Vagina (tissue), 2 donors: ENCODE measurements at regions not wholly inside any gene's neighbourhood (a gene's known extent, or its start where the extent isn't known, plus 50 kb on each side); places are given as distances from the start of the nearest gene placed in this dataset.

ENCODE experiments used
- DNase-seq, 2 donors: peaks; one replicate each; pipeline ENCODE4 v3.0.0-alpha.2; 2017; ENCODE audit errors: extremely low spot score in 2 of 2
- H3K27ac ChIP-seq: fragments of 200-600 bp; sonication (generic); one replicate; pipeline ENCODE4 v1.5.1; 2019
- H3K27me3 ChIP-seq: fragments of 200-600 bp; sonication (generic); one replicate; pipeline ENCODE4 v1.5.1; 2019
- H3K36me3 ChIP-seq, 2 donors: fragments of 200-600 bp; sonication (generic); one replicate each; pipeline ENCODE4 v1.5.1; 2017 to 2019
- H3K4me1 ChIP-seq: fragments of 200-600 bp; sonication (generic); one replicate; pipeline ENCODE4 v1.5.1; 2019
- H3K4me3 ChIP-seq, 2 donors: fragments of 200-600 bp; sonication (generic); 1 replicate in 1 of 2; 2 replicates in 1 of 2; pipeline ENCODE4 v1.5.1; 2016 to 2019
- H3K9me3 ChIP-seq: fragments of 200-600 bp; sonication (generic); one replicate; pipeline ENCODE4 v1.5.1; 2019
- CTCF ChIP-seq, 3 experiments: fragments of 450-650 bp in 2 of 3; fragments of 200-600 bp in 1 of 3; sonication (generic) in 1 of 3; IDR thresholded peaks; one replicate each; pipeline ENCODE4 v1.5.1; 2017 to 2019; ENCODE audit warnings: antibody characterized with exemption in 3 of 3, mild to moderate bottlenecking in 2 of 3, moderate library complexity in 2 of 3
- POLR2A ChIP-seq, 2 donors: fragments of 450-650 bp; IDR thresholded peaks; one replicate each; pipeline ENCODE4 v1.6.1; 2017; ENCODE audit warnings: antibody characterized with exemption in 2 of 2, mild to moderate bottlenecking in 2 of 2, moderate library complexity in 2 of 2
- POLR2AphosphoS5 ChIP-seq, 2 donors: sonication (generic); formaldehyde crosslinking; IDR thresholded peaks; one replicate each; pipeline ENCODE4 v1.9.0; 2017; ENCODE audit warnings: antibody characterized with exemption in 2 of 2, mild to moderate bottlenecking in 2 of 2, low read depth in 1 of 2; ENCODE audit not compliant: insufficient read depth in 1 of 2
- intact Hi-C: fragments of 100-400 bp; cut with DNase I; formaldehyde crosslinking; loops from one replicate; pipeline ENCODE4 v1.15.1; 2023

- TF ChIP-seq POLR2AphosphoS5 (IDR thresholded peaks at IDR 0.05; ENCODE audit: insufficient read depth in 1 of 2, low read depth in 1 of 2) (no peak), POLR2A (IDR thresholded peaks at IDR 0.05) (no peak), CTCF (IDR thresholded peaks at IDR 0.05) (no peak)
- no peaks in the 10 kb centered on the region for H3K36me3 ChIP-seq
- H3K9me3 ChIP-seq = no peaks in the 10 kb centered on the region
- H3K4me3 ChIP-seq = no peak overlapping the region
- no peak overlapping the region for H3K27ac ChIP-seq
- intact Hi-C loops = no loop called here
- no peaks in the 10 kb centered on the region for H3K27me3 ChIP-seq
- no peak for DNase-seq
- peaks cover 3% of the 10 kb centered on the region for H3K4me1 ChIP-seq
These were observed 493.6 kb upstream of the USP24 start for GRCh38 chr1:55708781-55709180.

GRCh38 chr1:55707846-55708245 lies 492.7 kb upstream of the USP24 start:
- H3K27ac ChIP-seq = no peak overlapping the region
- H3K9me3 ChIP-seq = no peaks in the 10 kb centered on the region
- H3K4me3 ChIP-seq = no peak overlapping the region
- no peaks in the 10 kb centered on the region for H3K36me3 ChIP-seq
- intact Hi-C loops = no loop called here
- H3K27me3 ChIP-seq = no peaks in the 10 kb centered on the region
- H3K4me1 ChIP-seq = peaks cover 8% of the 10 kb centered on the region
- DNase-seq = peak in 1 of 2 donors; percentile 85
- TF ChIP-seq POLR2A (IDR thresholded peaks at IDR 0.05) (no peak), CTCF (IDR thresholded peaks at IDR 0.05) (no peak), POLR2AphosphoS5 (IDR thresholded peaks at IDR 0.05; ENCODE audit: insufficient read depth in 1 of 2, low read depth in 1 of 2) (no peak)

- no peak for TF ChIP-seq CTCF (IDR thresholded peaks at IDR 0.05)
- TF ChIP-seq POLR2AphosphoS5 (IDR thresholded peaks at IDR 0.05; ENCODE audit: insufficient read depth in 1 of 2, low read depth in 1 of 2) = no peak
- no peak for TF ChIP-seq POLR2A (IDR thresholded peaks at IDR 0.05)
- no peaks in the 10 kb centered on the region for H3K36me3 ChIP-seq
- intact Hi-C loops = no loop called here
- no peaks in the 10 kb centered on the region for H3K27me3 ChIP-seq
- H3K4me3 ChIP-seq = no peak overlapping the region
- H3K4me1 ChIP-seq = peaks cover 8% of the 10 kb centered on the region
- H3K9me3 ChIP-seq = no peaks in the 10 kb centered on the region
- no peak overlapping the region for H3K27ac ChIP-seq
- DNase-seq = peak in 1 of 2 donors; percentile 67
These were observed 492.0 kb upstream of the USP24 start for GRCh38 chr1:55707196-55707595.

GRCh38 chr1:55706397-55706796 lies 491.2 kb upstream of the USP24 start:
- no peaks in the 10 kb centered on the region for H3K27me3 ChIP-seq
- H3K27ac ChIP-seq = no peak overlapping the region
- peaks cover 8% of the 10 kb centered on the region for H3K4me1 ChIP-seq
- no peaks in the 10 kb centered on the region for H3K36me3 ChIP-seq
- intact Hi-C loops = no loop called here
- no peaks in the 10 kb centered on the region for H3K9me3 ChIP-seq
- TF ChIP-seq POLR2A (IDR thresholded peaks at IDR 0.05) (no peak), POLR2AphosphoS5 (IDR thresholded peaks at IDR 0.05; ENCODE audit: insufficient read depth in 1 of 2, low read depth in 1 of 2) (no peak), CTCF (IDR thresholded peaks at IDR 0.05) (no peak)
- no peak overlapping the region for H3K4me3 ChIP-seq
- peak in 1 of 2 donors; percentile 20 for DNase-seq

GRCh38 chr1:55703726-55704363 lies 488.7 kb upstream of the USP24 start:
- peaks cover 8% of the 10 kb centered on the region for H3K4me1 ChIP-seq
- no peak for DNase-seq
- TF ChIP-seq CTCF (IDR thresholded peaks at IDR 0.05) = no peak
- TF ChIP-seq POLR2AphosphoS5 (IDR thresholded peaks at IDR 0.05; ENCODE audit: insufficient read depth in 1 of 2, low read depth in 1 of 2) = no peak
- TF ChIP-seq POLR2A (IDR thresholded peaks at IDR 0.05) = no peak
- no peaks in the 10 kb centered on the region for H3K36me3 ChIP-seq
- no peak overlapping the region for H3K27ac ChIP-seq
- no peaks in the 10 kb centered on the region for H3K9me3 ChIP-seq
- intact Hi-C loops = no loop called here
- no peak overlapping the region for H3K4me3 ChIP-seq
- H3K27me3 ChIP-seq = no peaks in the 10 kb centered on the region
